Adrenal gland (tissue), 9 donors: ENCODE measurements at regions not wholly inside any gene's neighbourhood (a gene's known extent, or its start where the extent isn't known, plus 50 kb on each side); places are given as distances from the start of the nearest gene placed in this dataset.

Source experiments
- DNase-seq, 7 donors: peaks; one replicate each; pipeline ENCODE4 v3.0.0-alpha.2; 2019 to 2020
- H3K27ac ChIP-seq, 5 donors: fragments of 200-600 bp; sonication (generic) in 4 of 5; 1 replicate in 3 of 5; 2 replicates in 2 of 5; pipeline versions ENCODE4 v1.5.1 to v1.8.0; 2016 to 2020; ENCODE audit warnings: mild to moderate bottlenecking in 1 of 5
- H3K27me3 ChIP-seq: fragments of 200-600 bp; 2 replicates; pipeline ENCODE4 v1.8.0; 2021
- H3K36me3 ChIP-seq, 2 donors: fragments of 200-600 bp; replicated peaks in 1 of 2; 1 replicate in 1 of 2; 2 replicates in 1 of 2; pipeline versions ENCODE4 v1.5.1 to v1.8.0; 2018 to 2022
- H3K4me1 ChIP-seq, 2 donors: fragments of 200-600 bp; replicated peaks in 1 of 2; 1 replicate in 1 of 2; 2 replicates in 1 of 2; pipeline versions ENCODE4 v1.5.1 to v1.8.0; 2018 to 2021
- H3K4me3 ChIP-seq, 4 donors: fragments of 200-600 bp; sonication (generic) in 3 of 4; one replicate each; pipeline ENCODE4 v1.5.1; 2016 to 2018
- H3K9me3 ChIP-seq, 3 donors: fragments of 200-600 bp; sonication (generic) in 1 of 3; replicated peaks in 1 of 3; 1 replicate in 2 of 3; 2 replicates in 1 of 3; pipeline versions ENCODE4 v1.5.1 to v1.8.0; 2016 to 2021
- CTCF ChIP-seq, 6 experiments: fragments of 450-650 bp in 4 of 6; fragments of 200-600 bp in 2 of 6; sonication (generic) in 1 of 6; IDR thresholded peaks; 1 replicate in 5 of 6; 2 replicates in 1 of 6; pipeline versions ENCODE4 v1.5.1 to v1.8.0; 2016 to 2021; ENCODE audit warnings: antibody characterized with exemption in 6 of 6, mild to moderate bottlenecking in 2 of 6, moderate library complexity in 1 of 6
- POLR2A ChIP-seq, 2 donors: fragments of 450-650 bp; IDR thresholded peaks; one replicate each; pipeline ENCODE4 v1.6.1; 2017; ENCODE audit warnings: antibody characterized with exemption in 2 of 2, mild to moderate bottlenecking in 2 of 2, moderate library complexity in 1 of 2
- WGBS, 4 donors: extraction: QIAGEN DNeasy Blood & Tissue Kit in 2 of 4; methylation state at CpG; one replicate each; pipeline versions ENCODE4 v1.1.5 to v1.1.7; 2013 to 2017; 5-methylcytosine and 5-hydroxymethylcytosine counted together
- intact Hi-C, 2 donors: fragments of 100-400 bp; cut with DNase I; formaldehyde crosslinking; loops; one replicate each; pipeline versions ENCODE4 v1.14.1 to v1.15.0; 2022 to 2023
- donor health status: healthy with polysubstance abuse.
- donor health status: Bipolar disorder and iron deficiency.
- donor health status: DM: yes; HTN: yes; CAD: no.
- donor health status: DM: no; HTN: no; CAD: no.
- donor health status: DM: no; HTN: no; CAD: no.

- intact Hi-C loops, result no loop called here
- H3K36me3 ChIP-seq, result no peaks in the 10 kb centered on the region
- no peak overlapping the region for H3K4me3 ChIP-seq
- H3K4me1 ChIP-seq, result no peaks in the 10 kb centered on the region
- H3K9me3 ChIP-seq, result no peaks in the 10 kb centered on the region
- H3K27me3 ChIP-seq, result peaks cover 61% of the 10 kb centered on the region
- 67 to 88% (median 76%) methylated on average over 18 of the region's 18 CpGs for WGBS, 4 donors
- TF ChIP-seq POLR2A (IDR thresholded peaks at IDR 0.05) (no peak), CTCF (IDR thresholded peaks at IDR 0.05) (no peak)
- H3K27ac ChIP-seq, result no peak overlapping the region
- DNase-seq, result no peak
These were observed 528.9 kb downstream of the ZNF674 start for GRCh38 chrX:46016296-46016695.

GRCh38 chrX:46015653-46016052 lies 529.6 kb downstream of the ZNF674 start:
- H3K27me3 ChIP-seq, result peaks cover 59% of the 10 kb centered on the region
- DNase-seq, result no peak
- intact Hi-C loops, result no loop called here
- H3K4me1 ChIP-seq, result no peaks in the 10 kb centered on the region
- WGBS, 4 donors, result 43 to 76% (median 64%) methylated on average over 2 of the region's 2 CpGs
- H3K36me3 ChIP-seq, result no peaks in the 10 kb centered on the region
- TF ChIP-seq CTCF (IDR thresholded peaks at IDR 0.05) (no peak), POLR2A (IDR thresholded peaks at IDR 0.05) (no peak)
- H3K4me3 ChIP-seq, result no peak overlapping the region
- H3K27ac ChIP-seq, result no peak overlapping the region
- no peaks in the 10 kb centered on the region for H3K9me3 ChIP-seq

- no peak overlapping the region for H3K4me3 ChIP-seq
- H3K4me1 ChIP-seq, result no peaks in the 10 kb centered on the region
- 26 to 73% (median 68%) methylated on average over 2 of the region's 2 CpGs for WGBS, 4 donors
- no peaks in the 10 kb centered on the region for H3K36me3 ChIP-seq
- H3K27ac ChIP-seq, result no peak overlapping the region
- DNase-seq, result no peak
- no peak for TF ChIP-seq POLR2A (IDR thresholded peaks at IDR 0.05)
- TF ChIP-seq CTCF (IDR thresholded peaks at IDR 0.05), result no peak
- no peaks in the 10 kb centered on the region for H3K9me3 ChIP-seq
- intact Hi-C loops, result no loop called here
- peaks cover 3% of the 10 kb centered on the region for H3K27me3 ChIP-seq
These were observed 552.7 kb downstream of the ZNF674 start for GRCh38 chrX:45992402-45993123.

GRCh38 chrX:45986971-45987370 lies 558.2 kb downstream of the ZNF674 start:
- H3K9me3 ChIP-seq, result no peaks in the 10 kb centered on the region
- no peak for DNase-seq
- H3K27me3 ChIP-seq, result peaks cover 6% of the 10 kb centered on the region
- no peaks in the 10 kb centered on the region for H3K4me1 ChIP-seq
- H3K36me3 ChIP-seq, result no peaks in the 10 kb centered on the region
- intact Hi-C loops, result no loop called here
- H3K4me3 ChIP-seq, result no peak overlapping the region
- H3K27ac ChIP-seq, result no peak overlapping the region
- 41 to 80% (median 64%) methylated on average over 1 to 2 of the region's 2 CpGs for WGBS, 4 donors
- TF ChIP-seq POLR2A (IDR thresholded peaks at IDR 0.05), result no peak
- TF ChIP-seq CTCF (IDR thresholded peaks at IDR 0.05), result no peak
